Fibroblast of skin of scalp (primary cell): ENCODE measurements at regions not wholly inside any gene's neighbourhood (a gene's known extent, or its start where the extent isn't known, plus 50 kb on each side); places are given as distances from the start of the nearest gene placed in this dataset.
"Not testable (repeated sequence)": the region's sequence is repeated elsewhere in the genome, so short reads cannot be mapped to it uniquely, and the experiment has no call there.

Experiments
- DNase-seq: peaks from one replicate; pipeline ENCODE4 v3.0.0-alpha.2; 2013

DNA sequence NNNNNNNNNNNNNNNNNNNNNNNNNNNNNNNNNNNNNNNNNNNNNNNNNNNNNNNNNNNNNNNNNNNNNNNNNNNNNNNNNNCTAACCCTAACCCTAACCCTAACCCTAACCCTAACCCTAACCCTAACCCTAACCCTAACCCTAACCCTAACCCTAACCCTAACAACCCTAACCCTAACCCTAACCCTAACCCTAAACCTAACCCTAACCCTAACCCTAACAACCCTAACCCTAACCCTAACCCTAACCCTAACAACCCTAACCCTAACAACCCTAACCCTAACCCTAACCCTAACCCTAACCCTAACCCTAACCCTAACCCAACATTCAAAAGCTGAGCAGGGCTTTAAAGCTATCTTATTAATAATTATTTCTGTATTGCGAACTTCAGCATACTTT is 182.5 kb upstream of the FAM20C start:
- DNase-seq: not testable (repeated sequence)

DNA sequence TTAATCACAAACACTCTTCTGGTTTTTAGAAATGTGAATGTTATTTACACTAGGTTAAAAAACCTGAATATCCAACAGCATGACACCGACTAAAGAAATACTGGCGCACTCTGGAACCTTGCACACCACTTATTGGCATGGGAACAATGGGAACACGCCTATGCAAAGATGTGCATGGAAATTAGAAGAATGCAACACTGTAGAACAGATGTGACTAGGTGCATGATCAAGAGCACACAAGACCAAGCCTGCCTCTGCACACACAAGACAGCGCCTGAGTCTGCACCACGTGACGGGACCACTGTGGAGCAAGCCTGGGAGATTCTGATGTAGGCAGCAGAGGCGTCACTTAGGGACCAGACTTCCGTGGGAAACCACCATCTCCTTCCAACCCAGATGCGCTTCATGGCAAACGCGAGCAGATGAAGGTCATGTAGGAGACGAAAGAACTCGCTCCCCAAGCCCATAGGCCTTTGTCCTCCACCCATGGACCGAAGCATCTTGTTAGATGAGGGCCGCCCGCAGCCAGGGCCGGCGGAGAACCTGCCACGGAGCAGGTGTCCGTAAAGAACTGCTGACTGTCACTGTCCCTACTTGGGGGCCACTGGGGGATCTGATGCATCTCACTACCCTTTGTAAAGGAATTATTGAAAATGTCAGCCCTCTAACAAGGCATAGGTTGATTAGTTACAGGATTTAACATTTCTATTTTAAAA is 159.6 kb upstream of the FAM20C start:
- DNase-seq: not testable (repeated sequence)

DNA sequence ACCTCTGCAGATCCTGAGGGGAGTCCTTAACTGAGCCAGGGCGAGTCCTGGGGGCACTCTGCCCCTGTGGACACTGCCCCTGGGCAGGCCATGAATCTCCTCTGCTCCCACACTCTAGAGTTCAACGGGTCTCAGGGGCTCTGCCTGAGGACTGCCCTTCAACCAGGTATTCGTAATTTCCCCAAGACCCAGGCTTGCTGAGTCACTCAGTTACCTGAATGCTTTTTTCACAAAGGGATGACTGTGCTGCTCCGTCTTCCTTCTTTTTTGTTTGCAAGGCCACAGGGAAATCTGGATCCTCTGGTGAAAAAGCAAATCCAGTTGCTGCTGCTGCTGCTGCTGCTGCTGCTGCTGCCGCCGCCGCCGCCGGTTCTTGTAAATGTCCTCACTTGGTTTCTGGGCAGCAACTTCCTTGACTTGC is 157.2 kb upstream of the FAM20C start:
- DNase-seq: not testable (repeated sequence)

DNA sequence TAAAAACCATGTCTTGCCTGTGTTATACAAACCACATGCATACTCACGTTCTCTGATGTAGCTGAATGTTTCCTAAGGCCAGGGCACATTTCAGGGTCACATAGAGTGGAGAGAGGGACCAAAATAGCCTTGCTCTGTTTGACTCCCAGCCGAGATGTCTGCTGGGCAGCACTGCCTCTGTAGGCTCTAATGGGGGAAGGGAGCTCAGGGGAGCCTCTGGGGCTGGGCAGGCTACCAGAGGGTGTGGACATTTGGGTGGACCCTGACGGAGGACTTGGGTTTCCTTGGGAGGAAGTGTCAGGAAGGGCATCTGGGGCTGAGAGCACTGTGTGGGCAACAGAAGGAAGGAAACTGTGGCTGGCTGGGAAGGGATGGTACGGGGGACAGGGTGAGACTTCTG is 155.8 kb upstream of the FAM20C start:
- DNase-seq: not testable (repeated sequence)

DNA sequence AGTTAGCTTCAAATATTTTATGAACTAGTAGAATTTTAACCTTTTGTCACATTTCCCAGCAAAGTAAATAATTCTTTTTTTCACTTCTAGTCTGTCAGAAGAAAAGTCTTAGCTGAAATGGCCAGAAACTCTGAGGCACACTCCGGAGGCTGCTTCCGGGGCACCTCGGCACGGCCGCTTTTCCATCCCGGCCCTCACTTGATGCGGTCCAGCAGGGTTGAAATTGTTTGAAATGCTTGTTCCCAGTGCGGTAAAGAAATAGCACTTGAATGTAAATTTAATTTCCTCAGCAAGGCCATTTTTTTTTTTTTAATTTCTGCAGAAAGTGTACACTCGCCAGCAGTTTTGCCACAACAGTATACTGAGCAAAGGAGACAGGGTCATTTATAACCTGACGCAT is 154.7 kb upstream of the FAM20C start:
- not testable (repeated sequence) for DNase-seq

DNA sequence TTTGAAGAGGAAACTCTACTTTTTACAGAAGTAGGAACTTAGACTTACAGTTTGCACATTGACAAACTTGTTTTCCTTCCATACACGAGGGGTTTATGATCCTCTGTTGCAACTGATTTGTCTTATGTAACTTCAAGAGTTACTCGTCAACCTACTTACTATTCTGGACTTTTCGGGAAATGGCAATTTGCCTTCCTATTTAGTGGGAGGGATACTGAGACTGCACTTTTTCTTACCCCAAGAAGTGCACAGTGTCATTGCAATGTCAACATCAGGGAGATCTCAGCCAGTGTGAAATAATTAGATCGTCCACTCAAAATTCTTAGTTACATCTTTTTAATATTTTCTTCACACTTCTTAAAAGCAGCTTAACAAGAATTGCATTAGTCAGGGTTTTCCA is 153.9 kb upstream of the FAM20C start:
- DNase-seq: not testable (repeated sequence)

DNA sequence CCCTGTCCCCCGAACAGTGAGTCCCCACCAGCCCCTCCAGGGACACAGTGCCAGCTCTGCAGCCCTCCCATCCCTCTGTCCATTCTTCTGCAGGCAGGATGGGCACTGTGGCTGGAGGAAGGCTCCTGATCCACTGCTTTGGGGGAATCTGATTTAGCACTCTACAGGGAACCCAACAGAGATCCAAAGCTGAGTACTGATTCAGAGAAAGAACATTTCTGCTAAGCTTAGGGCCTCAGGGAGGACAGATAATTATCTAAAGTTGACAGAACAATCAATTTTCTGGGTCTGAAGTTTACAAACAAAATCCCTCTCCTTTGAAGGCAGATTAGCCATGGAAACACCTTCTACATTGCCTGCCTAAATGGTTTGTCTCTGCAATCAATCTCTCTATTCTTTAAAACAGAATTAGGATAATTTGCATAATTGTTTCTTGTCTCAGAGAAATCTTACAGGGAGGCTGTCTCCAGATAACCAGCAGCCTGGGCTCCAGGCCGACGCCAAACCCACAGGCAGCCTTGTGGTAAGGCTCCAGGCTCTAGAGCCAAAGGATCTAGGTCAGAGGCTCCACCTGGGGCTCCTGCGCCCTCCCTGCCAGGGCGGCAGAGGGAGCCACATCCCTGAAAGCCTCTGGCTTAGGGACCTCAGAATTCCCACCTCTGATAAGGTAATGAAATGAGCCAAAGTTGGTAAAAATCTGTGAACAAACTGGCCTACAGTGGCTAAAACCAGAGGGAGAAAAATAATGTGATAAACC is 152.2 kb upstream of the FAM20C start:
- DNase-seq: not testable (repeated sequence)

DNA sequence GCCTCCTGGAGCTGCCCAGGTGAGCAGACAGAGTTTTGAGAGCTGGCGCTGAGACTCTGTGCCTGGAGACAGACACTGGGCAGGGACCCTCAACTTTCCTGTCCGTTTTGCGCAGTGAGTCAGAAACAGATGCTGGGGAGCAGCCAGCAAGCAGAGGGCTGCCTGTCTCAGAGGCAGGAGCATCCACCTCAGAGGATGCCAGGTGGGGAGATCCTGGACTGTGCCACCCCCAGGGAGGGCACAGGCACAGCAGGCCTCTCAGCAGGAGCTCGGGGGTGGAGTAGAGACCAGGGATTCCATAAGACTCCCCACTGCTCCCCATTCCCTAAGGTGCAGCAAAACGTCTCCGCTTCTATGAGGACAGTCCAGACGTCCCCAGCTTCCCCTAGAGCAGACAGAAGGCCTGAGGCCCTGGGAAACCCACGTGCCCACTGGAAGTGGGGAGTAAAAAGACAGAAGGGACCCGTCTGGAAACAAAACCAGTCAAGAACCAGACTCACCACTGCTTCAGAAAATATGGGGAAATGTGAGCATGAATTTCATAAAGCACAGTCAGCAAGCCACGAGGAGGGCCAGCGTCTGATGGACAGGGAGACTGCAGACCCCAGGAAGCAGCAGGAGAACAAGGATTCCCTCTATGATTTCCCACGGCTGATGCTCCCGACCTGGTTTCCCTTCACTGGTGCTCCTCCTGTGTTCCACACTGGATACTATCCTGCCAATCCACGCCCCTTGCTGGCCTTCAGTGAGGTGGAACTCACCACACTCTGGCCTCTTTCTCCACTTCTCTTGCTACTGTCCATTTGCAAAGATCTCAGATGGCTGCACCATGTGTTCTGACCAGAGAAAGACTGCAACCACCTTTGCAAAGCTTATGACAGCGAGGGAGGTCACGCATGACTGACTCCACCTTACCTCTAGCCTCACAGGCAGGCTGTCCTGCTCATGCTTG is 151.3 kb upstream of the FAM20C start:
- DNase-seq: no peak

DNA sequence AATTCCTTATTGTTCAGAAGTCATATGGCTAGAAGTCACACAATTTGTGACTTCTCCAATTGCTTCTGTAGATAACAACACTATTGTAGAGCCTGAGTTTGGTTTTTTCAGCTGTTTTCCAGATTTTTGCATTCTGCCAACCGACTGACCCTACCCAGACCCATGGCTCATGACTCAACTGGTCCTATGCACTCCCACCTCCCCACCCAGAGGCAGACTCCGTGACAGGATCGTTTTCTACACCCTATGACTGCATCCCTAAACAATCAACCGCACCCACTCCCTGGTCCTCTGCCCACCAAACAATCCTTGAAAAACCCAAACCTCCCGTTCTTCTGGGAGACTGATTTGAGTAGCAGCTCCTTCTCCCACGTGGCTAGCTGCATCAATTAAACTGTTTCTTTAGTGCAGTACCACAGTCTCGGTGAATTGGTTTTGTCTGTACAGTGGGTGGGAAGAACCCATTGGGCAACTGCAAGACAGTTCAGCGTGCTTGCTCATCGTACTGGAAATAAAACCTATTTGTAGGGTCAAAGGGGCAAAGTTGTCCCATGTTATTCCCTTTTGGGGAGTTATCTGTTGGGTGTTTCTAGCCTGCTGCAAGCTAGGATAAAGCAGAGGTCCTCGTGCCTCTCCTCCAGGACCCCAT is 150.3 kb upstream of the FAM20C start:
- no peak for DNase-seq

DNA sequence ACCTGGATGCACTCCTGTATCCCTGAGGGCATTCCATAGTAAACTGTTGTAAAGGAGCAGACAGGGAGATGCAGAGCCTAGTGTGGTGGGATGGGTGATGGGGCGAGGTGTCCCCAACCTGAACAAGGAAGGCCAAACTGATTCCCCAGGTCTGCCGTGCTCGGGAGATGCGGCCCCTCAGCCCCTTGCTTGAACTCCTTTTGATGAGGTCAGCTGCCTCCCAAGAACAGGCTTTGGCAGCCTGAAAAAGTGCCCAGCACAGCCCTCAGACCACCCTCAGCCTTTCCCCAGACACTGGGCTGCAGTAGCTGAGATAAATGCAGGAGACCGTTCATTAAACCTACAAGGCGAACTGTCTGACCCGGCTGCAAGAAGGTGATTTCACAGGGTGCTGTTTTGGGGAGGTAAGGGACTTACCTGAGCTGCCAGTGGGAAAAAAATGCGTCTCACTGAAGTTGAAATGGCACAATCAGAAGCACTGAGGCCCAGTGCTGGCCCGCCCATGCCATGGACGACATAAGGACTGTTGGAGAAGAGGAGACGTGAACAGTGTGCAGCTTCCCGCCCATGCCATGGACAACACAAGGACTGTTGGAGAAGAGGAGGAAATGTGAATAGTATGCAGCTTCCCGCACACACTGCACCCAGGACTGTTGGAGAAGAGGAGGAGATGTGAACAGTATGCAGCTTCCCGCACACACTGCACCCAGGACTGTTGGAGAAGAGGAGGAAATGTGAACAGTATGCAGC is 148.4 kb upstream of the FAM20C start:
- no peak for DNase-seq

DNA sequence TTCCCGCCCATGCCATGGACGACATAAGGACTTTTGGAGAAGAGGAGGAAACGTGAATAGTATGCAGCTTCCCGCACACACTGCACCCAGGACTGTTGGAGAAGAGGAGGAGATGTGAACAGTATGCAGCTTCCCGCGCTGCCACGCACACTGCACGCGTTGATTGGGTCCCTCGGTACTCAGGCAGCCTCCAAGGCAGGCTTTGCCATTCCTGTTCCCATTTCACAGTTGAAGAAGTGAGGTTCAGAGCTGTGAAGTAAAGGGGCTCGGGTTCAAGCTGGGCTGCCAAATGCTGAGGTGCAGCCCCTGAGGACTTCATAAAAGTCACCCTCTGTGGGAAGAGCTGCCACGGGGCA is 147.9 kb upstream of the FAM20C start:
- DNase-seq: no peak

DNA sequence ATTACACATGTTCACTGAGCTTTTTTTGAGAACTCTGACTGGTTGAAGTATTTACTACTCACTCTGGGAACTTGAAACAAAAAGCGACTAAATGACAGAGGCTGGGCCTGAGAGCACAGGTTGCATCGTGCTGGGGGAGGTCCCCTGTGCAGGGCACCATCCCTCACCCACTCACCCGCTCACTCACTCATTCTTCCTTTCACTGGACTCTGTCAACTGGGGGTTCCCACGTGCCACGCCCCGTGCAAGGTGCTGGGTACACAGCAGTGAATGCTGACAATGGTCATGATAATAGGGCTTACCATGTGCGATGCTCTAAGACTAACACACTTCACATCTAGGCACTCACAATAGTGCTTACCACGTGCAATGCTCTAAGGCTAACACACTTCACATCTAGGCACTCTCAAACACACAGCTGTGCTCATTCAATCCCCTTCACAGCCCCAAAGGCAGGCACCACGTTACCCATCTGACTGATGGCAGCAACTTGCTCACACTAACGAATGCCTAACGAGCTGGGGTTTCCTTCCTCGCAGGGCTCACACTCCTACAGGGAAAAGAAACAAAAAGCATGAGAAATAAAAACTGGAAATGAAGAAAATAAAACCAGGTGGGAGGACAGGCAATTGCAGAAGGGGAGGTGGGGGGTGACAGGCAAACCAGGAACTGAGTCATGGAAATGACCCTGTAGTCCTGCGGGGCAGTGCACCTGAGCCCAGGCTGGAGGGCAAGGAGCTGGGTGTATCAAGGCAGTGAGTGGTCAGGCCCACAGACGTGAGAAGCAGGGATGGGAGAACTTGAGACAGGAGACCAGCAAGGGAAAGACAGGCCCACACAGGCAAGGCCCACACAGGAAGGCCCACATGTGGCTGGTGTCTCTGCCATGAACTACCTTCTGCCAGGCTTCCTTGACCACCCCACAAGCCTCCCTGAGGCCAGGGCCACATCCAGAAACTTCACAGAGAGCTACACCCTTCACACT is 147.0 kb upstream of the FAM20C start:
- DNase-seq: no peak

DNA sequence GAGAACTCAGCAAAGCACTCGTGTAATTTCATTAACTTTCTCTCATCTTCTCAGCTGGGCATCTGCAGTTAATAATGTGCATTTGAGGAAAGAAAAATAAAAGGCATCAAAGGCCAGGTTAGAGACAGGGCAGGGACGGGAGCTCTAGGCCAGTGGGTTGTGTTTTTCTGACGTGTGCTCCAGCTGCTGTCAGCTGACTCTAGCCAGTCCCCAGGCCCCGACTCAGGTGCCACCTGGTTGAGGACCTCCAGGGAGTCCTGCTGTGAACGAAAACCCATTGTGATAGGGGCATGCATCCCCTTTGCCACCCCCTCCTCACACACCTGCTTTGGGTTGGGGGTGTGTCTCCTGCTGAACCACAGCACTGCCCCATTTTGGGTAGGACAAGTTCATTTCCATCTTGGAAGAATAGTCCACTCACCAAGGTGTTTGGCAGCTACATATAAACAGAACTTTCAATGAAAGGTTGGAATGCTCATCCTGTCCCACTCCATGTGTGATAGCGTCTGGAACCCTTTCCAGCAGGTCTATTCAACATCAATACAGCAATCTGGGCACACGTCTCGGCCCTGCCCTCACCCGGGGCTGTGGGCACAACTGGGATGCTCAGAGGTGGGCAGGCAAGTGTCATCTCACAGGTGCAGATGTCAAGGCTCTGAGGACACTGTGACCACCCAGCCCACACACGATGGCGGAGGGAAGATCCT is 146.1 kb upstream of the FAM20C start:
- no peak for DNase-seq

DNA sequence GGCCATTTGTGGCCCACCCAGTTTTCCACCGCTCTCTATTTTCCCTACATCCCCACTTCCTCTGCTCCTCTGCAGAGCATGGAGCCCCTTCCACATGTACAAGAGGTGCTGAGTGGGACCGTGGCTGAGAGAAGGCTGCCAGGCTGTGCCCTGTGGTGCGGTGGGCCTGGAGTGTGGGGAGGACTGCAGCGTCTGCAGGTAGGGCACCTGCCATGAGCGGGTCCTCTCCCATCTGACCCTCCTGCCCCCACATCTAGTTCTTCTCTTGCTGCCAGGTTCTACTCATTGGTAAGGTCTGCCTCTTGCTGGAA is 145.6 kb upstream of the FAM20C start:
- DNase-seq: no peak

DNA sequence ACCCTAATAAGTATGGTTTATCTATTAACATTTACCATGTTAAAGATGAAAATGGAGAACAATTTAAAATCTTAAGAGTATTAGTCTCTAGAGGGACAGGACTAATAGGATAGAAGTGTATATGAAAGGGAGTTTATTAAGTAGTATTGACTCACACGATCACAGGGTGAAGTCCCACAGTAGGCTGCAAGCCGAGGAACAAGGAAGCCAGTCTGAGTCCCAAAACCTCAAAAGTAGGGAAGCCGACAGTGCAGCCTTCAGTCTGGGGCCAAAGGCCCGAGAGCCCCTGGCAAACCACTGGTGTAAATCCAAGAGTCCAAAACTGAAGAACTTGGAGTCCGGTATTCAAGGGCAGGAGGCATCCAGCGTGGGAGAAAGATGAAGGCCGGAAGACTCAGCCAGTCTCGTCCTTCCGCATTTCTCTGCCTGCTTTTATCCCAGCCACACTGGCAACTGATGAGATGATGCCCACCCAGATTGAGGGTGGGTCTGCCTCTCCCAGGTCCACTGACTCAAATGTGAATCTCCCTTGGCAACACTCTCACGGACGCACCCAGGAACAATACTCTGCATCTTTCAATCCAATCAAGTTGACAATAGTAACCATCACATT is 140.8 kb upstream of the FAM20C start:
- DNase-seq: no peak

DNA sequence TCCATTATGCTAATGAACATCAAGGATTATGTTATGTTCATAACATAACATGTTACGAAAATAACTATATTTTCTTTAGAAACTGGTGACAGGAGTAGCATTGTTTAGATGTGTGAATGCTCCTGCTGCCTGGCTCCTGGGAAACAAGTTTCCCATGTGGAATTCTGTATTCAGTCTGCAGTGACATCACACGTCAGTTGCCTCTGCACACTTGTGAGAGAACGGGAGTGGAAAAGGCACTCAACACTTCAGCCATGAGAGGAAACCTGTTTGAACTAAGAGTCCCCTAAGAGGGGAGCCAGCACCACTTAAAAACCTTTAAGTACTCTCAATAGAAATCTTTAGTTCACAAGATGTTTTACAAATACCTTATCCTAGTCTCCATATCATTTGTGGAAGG is 140.3 kb upstream of the FAM20C start:
- no peak for DNase-seq

DNA sequence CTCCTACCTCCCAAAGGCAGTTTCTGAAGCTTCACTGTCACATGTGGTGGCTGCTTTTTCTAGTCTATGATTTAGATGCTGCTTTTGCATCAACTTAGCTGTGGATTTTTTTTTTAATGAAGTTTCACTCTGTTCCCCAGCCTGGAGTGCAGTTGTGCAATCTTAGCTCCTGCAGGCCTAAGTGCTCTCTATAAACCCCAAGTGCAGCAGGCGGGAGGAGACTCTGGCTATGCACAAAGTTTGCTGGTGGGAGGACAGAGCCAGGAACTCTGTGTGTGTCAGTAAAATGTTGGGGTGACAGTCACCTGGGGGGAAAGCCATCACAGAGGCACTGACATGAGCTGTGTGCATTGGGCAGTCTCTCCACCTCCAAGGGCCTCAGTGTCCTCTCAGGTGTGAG is 138.8 kb upstream of the FAM20C start:
- no peak for DNase-seq

DNA sequence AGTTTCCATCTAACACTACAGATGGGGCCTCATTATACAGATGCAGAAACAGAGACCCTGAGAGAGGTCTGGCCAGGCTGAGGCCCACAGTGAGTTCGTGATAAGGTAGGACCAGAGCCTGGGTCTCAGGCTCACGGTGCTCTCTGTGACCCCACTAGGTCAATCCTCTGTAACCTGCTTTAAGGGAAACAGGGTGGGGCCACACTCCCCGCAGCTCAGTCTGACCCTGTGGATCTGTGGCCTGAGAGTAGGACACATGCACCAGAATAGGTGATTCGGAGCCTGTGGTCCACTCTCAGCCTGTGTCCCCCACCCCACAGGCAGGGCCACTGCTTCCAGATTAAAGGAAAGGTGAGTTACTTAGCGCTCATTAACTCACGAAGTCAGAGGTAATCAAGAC is 137.8 kb upstream of the FAM20C start:
- no peak for DNase-seq

DNA sequence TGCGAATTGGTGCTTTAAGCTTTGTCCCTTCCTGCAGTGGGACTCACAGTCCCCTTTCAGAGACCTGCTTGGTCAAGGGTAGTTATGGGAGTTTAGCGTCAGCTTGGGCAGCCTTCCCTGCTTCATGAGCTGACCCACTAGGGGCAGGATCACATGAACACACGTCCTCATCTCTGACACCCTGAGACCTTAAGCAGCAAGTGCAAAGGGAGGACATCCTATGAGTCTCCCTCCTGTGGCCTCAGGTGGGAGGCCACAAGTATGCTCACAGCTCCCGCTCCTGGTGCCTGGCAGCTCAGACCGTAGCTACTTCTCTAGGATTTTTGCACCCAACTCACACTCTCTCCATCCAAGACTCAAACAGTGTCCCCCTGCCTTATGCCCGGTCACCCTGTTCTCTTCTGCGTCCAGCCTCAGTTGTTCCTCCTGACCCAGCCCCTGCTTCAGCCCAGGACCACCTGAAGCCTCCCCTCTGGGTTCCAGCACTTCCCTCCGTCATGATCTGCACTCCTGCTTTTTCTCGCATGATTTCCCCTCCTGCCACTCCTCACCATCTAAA is 136.6 kb upstream of the FAM20C start:
- no peak for DNase-seq
